GM23338 (cell line): ENCODE measurements at regions not wholly inside any gene's neighbourhood (a gene's known extent, or its start where the extent isn't known, plus 50 kb on each side); places are given as distances from the start of the nearest gene placed in this dataset.
A peak's percentile ranks its signal among the peaks of the same experiment; 100 is the strongest.

Experiments
- ATAC-seq: fragments of 200-7000 bp; cut with Tn5 transposase; 3 replicates; pipeline ENCODE4 v1.9.1; 2020
- DNase-seq: peaks from one replicate; pipeline ENCODE4 v3.0.0-alpha.2; 2015; ENCODE audit warnings: low spot score
- H2AFZ ChIP-seq: fragments of 200-600 bp; sonication (generic); 2 replicates; pipeline ENCODE4 v1.8.0; 2016; ENCODE audit warnings: antibody characterized with exemption, mild to moderate bottlenecking, moderate library complexity
- H3F3A ChIP-seq: fragments of 200-600 bp; sonication (generic); replicated peaks from 2 replicates; pipeline ENCODE4 v1.8.0; 2017; ENCODE audit warnings: antibody characterized with exemption, mixed run types, low read depth
- H3K27ac ChIP-seq: fragments of 200-600 bp; sonication (generic); 2 replicates; pipeline ENCODE4 v1.6.1; 2016; ENCODE audit warnings: low read depth
- H3K27me3 ChIP-seq: fragments of 200-600 bp; sonication (generic); 2 replicates; pipeline ENCODE4 v1.8.0; 2016; ENCODE audit warnings: mild to moderate bottlenecking, mixed run types, moderate library complexity; ENCODE audit not compliant: insufficient read depth
- H3K36me3 ChIP-seq: fragments of 200-600 bp; sonication (generic); 2 replicates; pipeline ENCODE4 v1.8.0; 2016; ENCODE audit warnings: mild to moderate bottlenecking; ENCODE audit not compliant: insufficient read depth
- H3K4me1 ChIP-seq: fragments of 200-600 bp; sonication (generic); 2 replicates; pipeline ENCODE4 v1.8.0; 2016; ENCODE audit warnings: mild to moderate bottlenecking, moderate library complexity; ENCODE audit not compliant: insufficient read depth
- H3K4me2 ChIP-seq: fragments of 200-600 bp; sonication (generic); 2 replicates; pipeline ENCODE4 v1.7.1; 2017; ENCODE audit warnings: mixed run types
- H3K4me3 ChIP-seq: fragments of 200-600 bp; sonication (generic); 2 replicates; pipeline ENCODE4 v1.6.1; 2016; ENCODE audit warnings: mixed run types
- H3K79me2 ChIP-seq: fragments of 200-600 bp; sonication (generic); replicated peaks from 2 replicates; pipeline ENCODE4 v1.8.0; 2017; ENCODE audit warnings: mild to moderate bottlenecking; ENCODE audit not compliant: insufficient read depth
- H3K9me2 ChIP-seq: fragments of 200-600 bp; sonication (generic); 2 replicates; pipeline ENCODE4 v1.8.0; 2017; ENCODE audit not compliant: insufficient read depth
- H4K20me1 ChIP-seq: fragments of 200-600 bp; sonication (generic); replicated peaks from 2 replicates; pipeline ENCODE4 v1.8.0; 2017; ENCODE audit warnings: mild to moderate bottlenecking; ENCODE audit not compliant: insufficient read depth
- H3K27ac Mint-ChIP-seq: 2 replicates; pipeline ENCODE4 v1.8.0; 2020; ENCODE audit warnings: inconsistent platforms, mild to moderate bottlenecking, moderate library complexity, mixed read lengths
- H3K27me3 Mint-ChIP-seq: 3 replicates; pipeline ENCODE4 v1.8.0; 2022; ENCODE audit warnings: low read depth, mild to moderate bottlenecking, moderate library complexity, mixed read lengths, inconsistent platforms; ENCODE audit not compliant: insufficient read depth, poor library complexity
- H3K36me3 Mint-ChIP-seq: 3 replicates; pipeline ENCODE4 v1.8.0; 2021; ENCODE audit warnings: low read depth, mild to moderate bottlenecking, inconsistent platforms, moderate library complexity, mixed read lengths
- H3K4me1 Mint-ChIP-seq: 3 replicates; pipeline ENCODE4 v1.8.0; 2020; ENCODE audit warnings: mild to moderate bottlenecking, inconsistent platforms, mixed read lengths
- H3K4me3 Mint-ChIP-seq: 3 replicates; pipeline ENCODE4 v1.8.0; 2021; ENCODE audit warnings: moderate library complexity, mild to moderate bottlenecking, inconsistent platforms, mixed read lengths
- H3K9me3 Mint-ChIP-seq: 3 replicates; pipeline ENCODE4 v1.8.0; 2020; ENCODE audit warnings: moderate library complexity, mild to moderate bottlenecking, inconsistent platforms, mixed read lengths
- CREB1 ChIP-seq: fragments of 250-450 bp; sonication (Bioruptor Pico); IDR thresholded peaks from 2 replicates; pipeline ENCODE4 v1.5.0; 2020; ENCODE audit warnings: low read depth, mild to moderate bottlenecking, moderate library complexity
- ETS1 ChIP-seq: IDR thresholded peaks from 2 replicates; pipeline ENCODE4 v1.6.1; 2016; ENCODE audit warnings: antibody characterized with exemption
- EZH2 ChIP-seq: fragments of 200-600 bp; sonication (generic); IDR thresholded peaks from one replicate; pipeline ENCODE4 v1.8.0; 2017; ENCODE audit warnings: antibody characterized with exemption, mild to moderate bottlenecking, low read depth; ENCODE audit not compliant: unreplicated experiment
- JUNB ChIP-seq: IDR thresholded peaks from one replicate; pipeline ENCODE4 v1.6.1; 2016; ENCODE audit warnings: antibody characterized with exemption; ENCODE audit not compliant: unreplicated experiment
- NANOG ChIP-seq: IDR thresholded peaks from 2 replicates; pipeline ENCODE4 v1.6.1; 2016; ENCODE audit warnings: antibody characterized with exemption, borderline replicate concordance
- POLR2AphosphoS5 ChIP-seq: IDR thresholded peaks from 2 replicates; pipeline ENCODE4 v1.6.1; 2016; ENCODE audit warnings: antibody characterized with exemption, low read depth
- STAT1 ChIP-seq: IDR thresholded peaks from one replicate; pipeline ENCODE4 v1.6.1; 2016; ENCODE audit warnings: antibody characterized with exemption; ENCODE audit not compliant: unreplicated experiment
- ZNF331 ChIP-seq: fragments of 250-450 bp; sonication (Bioruptor Pico); IDR thresholded peaks from 2 replicates; pipeline ENCODE4 v1.5.0; 2020; ENCODE audit warnings: low read depth, mild to moderate bottlenecking, moderate library complexity
- TF ChIP-seq, protein P1 (sequence below), 2 experiments: fragments of 200-600 bp in 1 of 2; sonication (generic) in 1 of 2; conservative IDR thresholded peaks; 2 replicates each; pipeline versions ENCODE4 v1.5.1 to v1.6.1; 2016 to 2017; ENCODE audit warnings: antibody characterized with exemption in 2 of 2, low read depth in 2 of 2, mild to moderate bottlenecking in 2 of 2, moderate library complexity in 1 of 2
- TF ChIP-seq, protein P2 (sequence below): IDR thresholded peaks from one replicate; pipeline ENCODE4 v1.6.1; 2018; ENCODE audit warnings: antibody characterized with exemption; ENCODE audit not compliant: unreplicated experiment

GRCh38 chr6:150549007-150549406 lies 50.7 kb upstream of the PLEKHG1 start:
- H3K79me2 ChIP-seq: no peaks in the 10 kb centered on the region
- H3K27me3 ChIP-seq: no peaks in the 10 kb centered on the region
- peaks cover 7% of the 10 kb centered on the region; the same call in 2 of the 3 replicates for H3K4me1 Mint-ChIP-seq
- no peaks in the 10 kb centered on the region for H3K9me3 Mint-ChIP-seq
- H3F3A ChIP-seq: no peaks in the 10 kb centered on the region
- TF ChIP-seq, protein P1, sequence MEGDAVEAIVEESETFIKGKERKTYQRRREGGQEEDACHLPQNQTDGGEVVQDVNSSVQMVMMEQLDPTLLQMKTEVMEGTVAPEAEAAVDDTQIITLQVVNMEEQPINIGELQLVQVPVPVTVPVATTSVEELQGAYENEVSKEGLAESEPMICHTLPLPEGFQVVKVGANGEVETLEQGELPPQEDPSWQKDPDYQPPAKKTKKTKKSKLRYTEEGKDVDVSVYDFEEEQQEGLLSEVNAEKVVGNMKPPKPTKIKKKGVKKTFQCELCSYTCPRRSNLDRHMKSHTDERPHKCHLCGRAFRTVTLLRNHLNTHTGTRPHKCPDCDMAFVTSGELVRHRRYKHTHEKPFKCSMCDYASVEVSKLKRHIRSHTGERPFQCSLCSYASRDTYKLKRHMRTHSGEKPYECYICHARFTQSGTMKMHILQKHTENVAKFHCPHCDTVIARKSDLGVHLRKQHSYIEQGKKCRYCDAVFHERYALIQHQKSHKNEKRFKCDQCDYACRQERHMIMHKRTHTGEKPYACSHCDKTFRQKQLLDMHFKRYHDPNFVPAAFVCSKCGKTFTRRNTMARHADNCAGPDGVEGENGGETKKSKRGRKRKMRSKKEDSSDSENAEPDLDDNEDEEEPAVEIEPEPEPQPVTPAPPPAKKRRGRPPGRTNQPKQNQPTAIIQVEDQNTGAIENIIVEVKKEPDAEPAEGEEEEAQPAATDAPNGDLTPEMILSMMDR (conservative IDR thresholded peaks at IDR 0.05; ENCODE audit: low read depth in 2 of 2): 0 out of 4 replicates have a peak, but pooled peaks of 1 of the 2 experiments have one; percentile 14
- no peak for TF ChIP-seq JUNB
- H3K27ac Mint-ChIP-seq: no peak overlapping the region
- H3K4me3 ChIP-seq: no peak overlapping the region
- no peak overlapping the region for H2AFZ ChIP-seq
- peak; percentile 35 for DNase-seq
- H3K4me2 ChIP-seq: no peak overlapping the region
- H3K36me3 Mint-ChIP-seq: no peaks in the 10 kb centered on the region
- H3K9me2 ChIP-seq: no peaks in the 10 kb centered on the region
- peak; percentile 75 for ATAC-seq
- no peaks in the 10 kb centered on the region for H3K36me3 ChIP-seq
- no peak overlapping the region for H3K27ac ChIP-seq
- no peaks in the 10 kb centered on the region for H3K4me1 ChIP-seq
- H3K27me3 Mint-ChIP-seq: peaks cover 2% of the 10 kb centered on the region
- H3K4me3 Mint-ChIP-seq: no peak overlapping the region
- no peaks in the 10 kb centered on the region for H4K20me1 ChIP-seq

DNA sequence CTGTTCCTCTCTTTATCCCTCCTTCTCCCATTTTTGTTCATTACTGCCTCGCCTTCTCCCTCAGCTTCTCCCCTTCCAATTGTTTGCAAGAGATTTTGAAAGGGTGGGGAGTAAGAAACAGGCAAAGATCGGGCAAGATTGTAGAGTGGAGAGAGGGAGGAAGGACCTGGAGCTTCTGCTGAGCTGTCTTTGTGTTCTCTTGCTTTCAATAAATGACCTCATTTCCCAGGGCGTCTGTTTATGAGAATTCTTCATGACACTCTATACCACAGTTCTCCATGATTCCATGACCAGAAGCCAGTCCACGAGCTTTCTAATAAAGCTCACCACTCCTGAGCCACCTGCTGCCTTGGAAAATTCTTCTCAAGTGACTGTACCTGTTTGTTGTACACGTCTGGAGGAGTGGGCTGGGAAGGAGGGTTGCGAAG lies 50.0 kb upstream of the PLEKHG1 start:
- Histone ChIP-seq H3K4me2 (no peak overlapping the region), H3K4me1 (no peaks in the 10 kb centered on the region), H3K36me3 (no peaks in the 10 kb centered on the region), H3K27me3 (no peaks in the 10 kb centered on the region), H3K4me3 (no peak overlapping the region), H3K79me2 (no peaks in the 10 kb centered on the region), H2AFZ (no peak overlapping the region), H3K27ac (no peak overlapping the region), H3F3A (no peaks in the 10 kb centered on the region), H4K20me1 (no peaks in the 10 kb centered on the region), H3K9me2 (no peaks in the 10 kb centered on the region)
- Mint-ChIP-seq H3K4me3 (no peak overlapping the region), H3K9me3 (no peaks in the 10 kb centered on the region), H3K27ac (no peak overlapping the region), H3K36me3 (no peaks in the 10 kb centered on the region), H3K27me3 (peaks cover 2% of the 10 kb centered on the region), H3K4me1 (peaks cover 7% of the 10 kb centered on the region; the same call in 2 of the 3 replicates)
- DNase-seq (no peak), ATAC-seq (no peak)
- no peak for TF ChIP-seq ZNF331 (CRISPR knock-in tag)
- TF ChIP-seq, protein P2, sequence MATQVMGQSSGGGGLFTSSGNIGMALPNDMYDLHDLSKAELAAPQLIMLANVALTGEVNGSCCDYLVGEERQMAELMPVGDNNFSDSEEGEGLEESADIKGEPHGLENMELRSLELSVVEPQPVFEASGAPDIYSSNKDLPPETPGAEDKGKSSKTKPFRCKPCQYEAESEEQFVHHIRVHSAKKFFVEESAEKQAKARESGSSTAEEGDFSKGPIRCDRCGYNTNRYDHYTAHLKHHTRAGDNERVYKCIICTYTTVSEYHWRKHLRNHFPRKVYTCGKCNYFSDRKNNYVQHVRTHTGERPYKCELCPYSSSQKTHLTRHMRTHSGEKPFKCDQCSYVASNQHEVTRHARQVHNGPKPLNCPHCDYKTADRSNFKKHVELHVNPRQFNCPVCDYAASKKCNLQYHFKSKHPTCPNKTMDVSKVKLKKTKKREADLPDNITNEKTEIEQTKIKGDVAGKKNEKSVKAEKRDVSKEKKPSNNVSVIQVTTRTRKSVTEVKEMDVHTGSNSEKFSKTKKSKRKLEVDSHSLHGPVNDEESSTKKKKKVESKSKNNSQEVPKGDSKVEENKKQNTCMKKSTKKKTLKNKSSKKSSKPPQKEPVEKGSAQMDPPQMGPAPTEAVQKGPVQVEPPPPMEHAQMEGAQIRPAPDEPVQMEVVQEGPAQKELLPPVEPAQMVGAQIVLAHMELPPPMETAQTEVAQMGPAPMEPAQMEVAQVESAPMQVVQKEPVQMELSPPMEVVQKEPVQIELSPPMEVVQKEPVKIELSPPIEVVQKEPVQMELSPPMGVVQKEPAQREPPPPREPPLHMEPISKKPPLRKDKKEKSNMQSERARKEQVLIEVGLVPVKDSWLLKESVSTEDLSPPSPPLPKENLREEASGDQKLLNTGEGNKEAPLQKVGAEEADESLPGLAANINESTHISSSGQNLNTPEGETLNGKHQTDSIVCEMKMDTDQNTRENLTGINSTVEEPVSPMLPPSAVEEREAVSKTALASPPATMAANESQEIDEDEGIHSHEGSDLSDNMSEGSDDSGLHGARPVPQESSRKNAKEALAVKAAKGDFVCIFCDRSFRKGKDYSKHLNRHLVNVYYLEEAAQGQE: no peak
- TF ChIP-seq ETS1: no peak
- TF ChIP-seq STAT1: no peak
- TF ChIP-seq, protein P1 (conservative IDR thresholded peaks at IDR 0.05; ENCODE audit: low read depth in 2 of 2): no peak
- TF ChIP-seq POLR2AphosphoS5: no peak
- TF ChIP-seq EZH2: no peak
- no peak for TF ChIP-seq JUNB
- TF ChIP-seq NANOG: no peak
- no peak for TF ChIP-seq CREB1 (CRISPR knock-in tag)
